GM18517 (cell line): ENCODE measurements at regions not wholly inside any gene's neighbourhood (a gene's known extent, or its start where the extent isn't known, plus 50 kb on each side); places are given as distances from the start of the nearest gene placed in this dataset.

Experiments
- ATAC-seq: cut with Tn5 transposase; IDR thresholded peaks from one replicate; pipeline ENCODE4 v1.9.1; 2021; ENCODE audit warnings: mild to moderate bottlenecking, moderate library complexity; ENCODE audit not compliant: unreplicated experiment

GRCh38 chr2:53452400-53452799, 315.2 kb upstream of the CHAC2 start:
- ATAC-seq = no peak

GRCh38 chr2:53450923-53451322, 316.7 kb upstream of the CHAC2 start:
- ATAC-seq = no peak

GRCh38 chr2:53448591-53448990, 319.0 kb upstream of the CHAC2 start:
- ATAC-seq = no peak

DNA sequence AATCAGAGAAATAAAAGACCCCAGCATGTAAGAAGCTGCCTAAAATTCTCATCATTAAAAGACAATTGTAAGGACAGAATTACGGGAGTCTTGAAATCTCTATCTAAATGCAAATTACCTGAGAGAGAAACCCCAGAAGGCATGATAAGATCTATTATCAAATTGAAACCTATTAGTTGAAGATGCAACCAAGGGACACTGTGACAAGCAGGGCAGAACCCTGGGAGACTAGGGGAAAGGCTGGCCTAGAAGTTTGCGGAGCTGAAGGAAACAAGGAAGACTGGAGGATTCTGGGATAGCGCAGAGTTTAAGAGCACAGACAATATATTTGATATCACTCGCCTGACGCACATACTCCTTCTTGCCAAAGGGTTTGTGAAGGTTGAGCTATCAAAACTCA, 319.5 kb upstream of the CHAC2 start:
- no peak for ATAC-seq

DNA sequence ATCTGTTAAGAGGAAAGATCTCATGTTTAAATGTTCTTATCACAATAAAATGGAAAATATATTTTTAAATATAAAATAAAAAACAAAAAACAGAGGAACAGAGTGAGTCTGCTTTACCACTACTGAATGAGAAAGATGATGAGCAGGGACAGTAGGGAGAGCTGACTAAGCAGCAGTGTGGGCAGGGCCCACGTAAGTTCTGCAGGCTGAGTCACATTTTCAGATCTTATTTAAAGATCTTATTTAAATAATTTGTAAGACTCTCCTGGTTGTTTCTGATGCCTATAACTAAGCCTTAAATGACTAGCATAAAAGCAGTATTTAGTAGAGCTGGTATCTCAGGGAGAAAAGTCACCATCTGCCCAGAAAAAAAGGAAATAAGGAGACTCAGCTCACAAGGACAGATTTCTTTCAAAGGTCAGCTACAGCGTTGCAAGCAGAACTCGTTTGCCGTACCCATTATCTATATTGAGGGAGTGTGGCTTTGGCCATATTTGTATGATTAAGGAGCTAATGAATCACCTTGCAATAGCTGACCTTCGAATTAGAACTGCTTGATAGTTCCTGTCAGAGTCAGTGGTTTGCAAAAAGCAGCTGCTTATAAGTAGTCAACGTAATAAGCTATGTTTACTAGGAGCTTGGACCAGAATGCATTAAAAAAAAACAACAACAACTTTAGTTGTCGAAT, 322.1 kb upstream of the CHAC2 start:
- no peak for ATAC-seq

DNA sequence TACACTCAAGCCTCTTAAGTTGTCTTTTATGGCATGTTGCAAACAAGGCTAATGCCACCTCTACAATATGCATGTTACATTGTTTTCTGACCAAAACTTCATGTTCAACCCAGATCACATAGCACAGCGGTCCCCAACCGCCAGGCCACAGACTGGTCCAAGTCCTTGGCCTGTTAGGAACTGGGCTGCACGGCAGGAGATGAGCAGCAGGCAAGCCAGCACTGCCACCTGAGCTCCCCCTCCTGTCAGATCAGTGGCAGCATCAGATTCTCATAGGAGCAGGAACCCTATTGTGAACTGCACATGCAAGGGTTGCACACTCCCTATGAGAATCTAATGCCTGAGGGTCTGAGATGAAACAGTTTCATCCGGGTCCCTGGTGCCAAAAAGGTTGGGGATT, 324.8 kb upstream of the CHAC2 start:
- no peak for ATAC-seq

DNA sequence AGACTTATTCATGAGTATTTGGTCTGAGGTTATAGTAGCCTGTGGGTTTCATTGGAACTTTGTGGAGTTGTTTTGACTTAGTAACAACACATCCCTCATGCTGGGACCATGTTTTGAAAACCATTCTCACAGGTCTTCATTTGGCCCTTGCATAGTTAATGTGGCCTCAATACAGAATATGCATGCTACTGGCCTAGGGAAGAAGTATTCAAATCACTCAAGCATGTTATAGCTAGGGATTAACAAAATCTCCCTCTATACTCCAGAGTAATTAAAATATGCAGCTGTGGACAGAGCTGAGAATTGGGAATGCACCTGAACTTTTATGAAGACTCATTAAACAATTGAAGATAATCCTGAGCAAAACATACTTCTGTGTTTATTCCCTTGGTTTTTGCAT, 325.5 kb upstream of the CHAC2 start:
- no peak for ATAC-seq

GRCh38 chr2:53438692-53439091, 328.9 kb upstream of the CHAC2 start:
- ATAC-seq = no peak

- ATAC-seq = no peak
These were observed 329.5 kb upstream of the CHAC2 start for GRCh38 chr2:53438100-53438499.

GRCh38 chr2:53437371-53437770, 330.2 kb upstream of the CHAC2 start:
- no peak for ATAC-seq

DNA sequence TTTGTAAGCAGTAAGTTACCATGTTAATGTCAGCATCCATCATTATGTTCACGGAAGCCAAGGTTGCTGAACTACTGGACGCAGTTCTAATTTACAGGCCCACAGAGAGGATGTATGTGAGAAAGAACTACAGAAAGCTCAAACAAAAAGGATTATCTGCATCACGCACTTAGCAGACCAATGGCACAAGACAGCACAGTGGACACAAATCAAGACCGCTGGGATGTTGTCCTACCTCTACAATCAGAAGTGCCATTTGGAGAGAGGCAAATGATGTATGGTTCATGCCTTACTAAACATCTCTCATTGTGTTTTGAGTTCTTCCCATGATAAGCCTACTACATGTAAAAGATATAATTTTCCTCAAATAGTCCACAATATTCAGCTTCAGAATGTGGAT, 330.7 kb upstream of the CHAC2 start:
- no peak for ATAC-seq

- ATAC-seq = no peak
These were observed 332.0 kb upstream of the CHAC2 start for GRCh38 chr2:53435610-53436009.

- no peak for ATAC-seq
These were observed 333.1 kb upstream of the CHAC2 start for GRCh38 chr2:53434466-53434865.

- no peak for ATAC-seq
These were observed 334.7 kb upstream of the CHAC2 start for GRCh38 chr2:53432936-53433335.

DNA sequence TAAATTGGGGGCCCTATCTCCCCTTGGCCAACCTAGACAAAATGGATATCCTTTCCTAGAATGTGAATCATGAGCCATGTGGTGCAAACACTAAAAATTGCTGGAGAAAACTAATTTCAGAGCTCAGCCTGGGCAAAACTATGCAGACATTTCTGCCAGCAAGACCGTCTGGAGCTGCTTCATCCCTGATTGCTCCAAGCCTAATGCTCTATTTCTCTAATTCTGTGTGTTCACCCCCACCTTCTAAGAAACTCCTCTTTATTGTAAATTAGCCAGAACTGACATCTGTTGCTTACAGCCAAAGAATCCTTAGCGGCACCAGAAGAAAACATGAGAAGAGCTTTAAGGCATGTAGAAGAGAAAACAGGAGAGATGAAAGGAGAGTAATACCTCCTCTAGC, 337.7 kb upstream of the CHAC2 start:
- ATAC-seq = no peak

- peak; percentile 47 for ATAC-seq
These were observed 342.7 kb upstream of the CHAC2 start for GRCh38 chr2:53424902-53425301.

DNA sequence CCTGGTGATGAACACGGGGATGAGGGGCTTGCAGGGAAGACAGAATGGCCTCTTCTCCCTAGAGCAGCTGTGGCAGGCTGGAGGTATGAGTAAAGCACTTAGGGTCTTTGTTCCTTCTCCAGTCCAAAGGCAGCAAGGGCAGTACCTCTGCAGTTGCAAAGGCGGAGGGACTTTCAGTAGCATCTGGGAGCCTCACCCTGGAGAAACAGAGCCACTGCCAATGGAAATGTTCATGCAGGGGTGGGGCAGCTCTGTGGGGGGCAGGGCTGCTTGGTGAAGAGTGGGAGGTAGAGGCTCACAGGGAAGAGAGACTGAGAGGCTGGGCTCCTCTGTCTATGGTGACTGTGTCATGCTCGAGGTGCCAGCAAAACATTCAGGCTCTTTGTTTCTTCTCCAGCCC, 344.1 kb upstream of the CHAC2 start:
- ATAC-seq = no peak

DNA sequence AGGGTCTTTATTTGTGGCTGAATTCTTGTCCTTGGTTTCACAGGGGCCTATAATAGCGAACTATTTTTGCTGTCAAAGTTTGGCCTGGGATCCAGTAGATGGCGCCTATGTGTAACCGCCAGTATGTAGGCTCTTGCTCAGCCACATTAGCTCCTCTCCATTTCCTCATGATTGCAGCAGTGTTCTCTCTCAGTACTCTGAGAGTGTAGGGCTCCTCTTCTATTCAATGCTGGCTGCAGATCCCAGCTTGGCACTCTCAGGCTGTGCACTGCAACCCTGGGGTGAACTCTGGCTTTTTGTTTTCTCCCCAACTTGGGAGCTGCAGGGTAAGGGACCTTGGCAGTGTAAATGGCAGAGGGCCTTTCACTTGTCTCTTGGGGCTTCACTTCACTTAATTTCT, 344.6 kb upstream of the CHAC2 start:
- ATAC-seq = peak; percentile 79

- no peak for ATAC-seq
These were observed 350.2 kb upstream of the CHAC2 start for GRCh38 chr2:53417385-53417784.

GRCh38 chr2:53407363-53408080, 360.1 kb upstream of the CHAC2 start:
- no peak for ATAC-seq

DNA sequence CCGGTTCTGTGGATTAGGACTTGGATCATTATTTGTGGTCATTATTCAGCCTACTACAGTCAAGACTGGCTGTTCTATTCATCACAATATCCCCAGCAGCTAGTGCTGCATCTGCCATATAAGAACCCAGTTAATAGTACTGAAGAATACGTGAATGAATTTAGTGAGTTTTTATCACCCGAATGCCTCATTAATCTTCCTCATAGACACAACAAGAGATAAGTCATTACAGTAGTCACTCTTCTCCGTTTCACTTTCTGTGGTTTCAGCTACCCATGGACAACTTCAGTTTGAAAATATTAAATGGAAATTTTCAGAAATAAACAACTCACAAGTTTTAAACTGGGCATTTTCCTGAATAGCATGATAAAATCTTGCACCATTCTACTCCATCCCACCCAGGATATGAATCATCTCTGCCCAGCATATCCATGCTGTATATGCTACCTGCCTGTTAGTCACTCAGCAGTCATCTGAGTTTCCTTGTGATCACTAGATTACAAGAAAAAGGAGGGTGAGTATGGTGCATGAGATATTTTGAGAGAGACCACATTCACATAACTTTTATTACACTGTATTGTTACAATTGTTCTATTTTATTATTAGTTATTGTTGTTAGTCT, 363.7 kb upstream of the CHAC2 start:
- peak; percentile 52 for ATAC-seq

DNA sequence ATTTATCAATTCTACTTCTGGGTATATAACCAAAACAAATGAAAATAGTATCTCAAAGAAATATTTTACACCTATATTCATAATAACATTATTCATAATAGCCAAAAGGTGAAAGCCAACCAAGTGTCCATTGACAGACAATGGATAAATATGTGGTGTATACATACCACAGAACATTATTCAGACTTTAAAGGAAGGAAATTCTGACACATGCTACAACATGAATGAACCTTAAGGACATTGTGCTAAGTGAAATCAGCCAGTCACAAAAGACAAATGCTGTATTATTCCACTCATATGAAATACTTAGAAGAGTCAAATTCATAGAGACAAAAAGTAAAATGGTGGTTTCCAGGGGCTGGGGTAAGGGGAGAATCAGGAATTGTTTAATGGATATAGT, 370.5 kb upstream of the CHAC2 start:
- ATAC-seq = no peak
